Muscle of arm (tissue), 1 donor: ENCODE measurements at regions not wholly inside any gene's neighbourhood (a gene's known extent, or its start where the extent isn't known, plus 50 kb on each side); places are given as distances from the start of the nearest gene placed in this dataset.
"Not testable (repeated sequence)": the region's sequence is repeated elsewhere in the genome, so short reads cannot be mapped to it uniquely, and the experiment has no call there.

Source experiments
- DNase-seq: peaks from one replicate; pipeline ENCODE4 v3.0.0-alpha.2; 2013

DNA sequence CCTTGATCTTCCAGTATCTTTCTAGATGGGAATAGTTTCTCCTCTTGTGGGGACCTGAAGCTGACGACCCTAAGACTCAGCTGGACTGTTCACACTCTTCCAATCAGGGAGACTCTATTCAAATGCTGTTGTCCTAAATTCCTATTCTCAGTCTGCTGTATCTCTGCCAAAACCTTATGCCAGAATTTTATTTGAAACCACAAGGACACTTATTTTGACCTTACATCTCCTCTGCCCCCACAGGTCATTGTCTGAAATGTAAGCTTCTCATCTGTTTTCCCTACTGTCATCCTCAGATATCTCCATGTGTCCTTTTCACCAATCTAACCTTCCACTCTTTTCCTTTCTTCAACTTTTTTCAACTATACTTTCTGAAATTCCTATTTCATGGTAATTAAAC, 289.5 kb upstream of the SGK1 start:
- no peak for DNase-seq

- no peak for DNase-seq
Measured at GRCh38 chr6:134605034-134605433, 287.1 kb upstream of the SGK1 start.

DNA sequence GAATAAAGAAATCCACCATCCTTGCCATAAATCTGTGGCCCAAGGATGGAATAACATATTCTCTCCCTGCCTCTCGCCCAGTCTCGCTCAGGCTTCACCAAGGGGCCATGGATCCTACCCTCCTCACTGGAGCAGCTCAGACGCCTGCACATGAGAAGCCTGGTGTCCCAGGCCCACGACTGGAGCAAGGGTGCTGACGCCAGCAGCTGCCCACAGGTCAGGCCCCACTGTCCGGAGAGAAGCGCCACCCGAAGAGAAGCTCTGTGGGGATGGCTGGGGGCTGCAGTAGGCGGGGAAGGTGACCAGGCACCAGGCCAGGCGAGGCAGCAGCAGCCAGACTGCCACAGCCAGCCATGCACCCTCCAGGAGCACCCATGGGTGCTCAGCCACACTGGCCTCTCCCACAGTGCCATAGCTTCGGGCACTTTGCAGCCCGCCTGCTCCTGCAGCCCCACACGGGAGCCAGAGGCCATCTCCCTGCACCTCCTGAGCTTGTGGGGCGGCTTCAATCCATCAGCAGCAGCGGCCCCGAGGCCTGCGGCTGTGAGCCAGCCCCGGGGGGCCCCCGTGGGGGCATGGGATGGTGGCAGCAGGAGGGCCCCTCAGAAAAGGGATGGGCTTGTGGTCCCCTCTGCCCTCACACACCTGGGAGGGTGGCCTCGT, 286.2 kb upstream of the SGK1 start:
- DNase-seq = no peak

DNA sequence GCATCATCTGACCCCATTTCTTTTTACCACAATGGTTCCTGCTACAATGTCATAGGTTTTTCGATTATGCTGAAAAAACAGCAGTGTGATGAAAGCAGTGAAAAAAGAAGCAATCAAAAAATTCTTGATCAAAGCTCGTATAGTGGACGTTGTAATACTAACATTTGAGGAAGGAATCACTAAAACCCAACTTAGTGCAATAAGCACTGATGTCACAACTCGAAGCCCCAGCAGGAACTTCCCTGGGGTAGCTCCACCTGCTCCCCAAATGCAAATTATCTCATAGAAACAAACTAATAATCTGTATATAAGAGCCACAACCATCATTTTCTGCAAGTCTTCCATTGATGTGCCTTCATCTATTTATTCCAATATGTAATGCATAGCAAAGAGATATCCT, 285.6 kb upstream of the SGK1 start:
- no peak for DNase-seq

GRCh38 chr6:134602123-134602522, 284.2 kb upstream of the SGK1 start:
- DNase-seq = no peak

DNA sequence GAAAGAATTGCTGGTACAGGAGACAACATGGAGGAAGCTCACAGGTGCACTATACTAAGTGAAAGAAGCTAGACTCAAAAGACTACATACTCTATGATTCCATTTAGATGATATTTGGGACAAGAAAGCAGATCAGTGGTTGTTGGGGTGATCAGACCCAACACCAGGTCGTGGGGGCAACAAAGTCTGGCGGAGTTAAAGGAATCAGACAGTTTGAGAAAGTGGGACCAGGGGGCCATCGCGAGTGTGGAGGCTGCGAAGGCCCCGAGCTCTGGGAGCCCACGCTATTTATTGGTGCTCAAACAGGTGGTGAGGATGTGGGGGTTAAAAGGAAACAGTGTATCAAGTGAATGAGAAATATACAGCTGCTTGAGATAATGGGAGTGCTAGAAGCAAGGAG, 282.8 kb upstream of the SGK1 start:
- no peak for DNase-seq

DNA sequence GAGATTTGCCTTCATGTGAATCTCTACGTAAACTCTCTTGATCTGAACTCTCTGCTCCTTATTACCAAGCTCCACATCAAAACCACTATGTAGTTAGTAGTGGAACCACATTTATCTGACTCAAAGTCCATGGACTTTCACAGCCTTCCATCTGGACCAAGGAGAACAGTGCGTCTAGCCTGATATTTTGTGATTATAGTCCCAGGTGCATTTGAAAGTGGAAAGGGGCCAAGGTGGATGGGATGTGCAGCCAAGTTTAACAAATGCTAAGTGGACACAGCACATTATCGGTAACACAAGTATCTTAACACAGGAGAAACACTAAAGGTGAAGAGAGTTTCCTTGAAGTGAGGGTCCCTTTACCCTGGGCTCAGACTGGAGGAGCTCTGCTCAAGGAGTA, 281.2 kb upstream of the SGK1 start:
- no peak for DNase-seq

GRCh38 chr6:134596191-134596590, 278.3 kb upstream of the SGK1 start:
- DNase-seq = no peak

DNA sequence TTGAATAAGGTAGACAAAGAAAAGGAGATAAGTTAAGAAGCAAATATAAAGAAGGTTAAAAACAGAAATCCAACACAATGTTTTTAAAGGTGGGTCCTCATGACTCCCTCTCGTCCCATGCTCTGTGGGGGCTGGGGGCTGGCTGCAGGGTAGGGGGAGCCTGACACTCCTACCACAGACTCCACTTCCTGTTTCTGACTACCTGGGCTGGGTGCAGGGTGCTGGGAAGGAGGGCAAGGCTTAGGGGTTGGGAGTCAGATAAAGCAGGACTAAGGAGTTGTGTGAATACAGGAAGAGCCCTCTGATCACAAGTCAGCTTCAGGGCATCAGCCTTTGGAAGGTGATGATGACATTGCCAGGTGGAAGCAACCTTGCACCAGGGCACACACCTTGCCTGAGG, 277.0 kb upstream of the SGK1 start:
- no peak for DNase-seq

DNA sequence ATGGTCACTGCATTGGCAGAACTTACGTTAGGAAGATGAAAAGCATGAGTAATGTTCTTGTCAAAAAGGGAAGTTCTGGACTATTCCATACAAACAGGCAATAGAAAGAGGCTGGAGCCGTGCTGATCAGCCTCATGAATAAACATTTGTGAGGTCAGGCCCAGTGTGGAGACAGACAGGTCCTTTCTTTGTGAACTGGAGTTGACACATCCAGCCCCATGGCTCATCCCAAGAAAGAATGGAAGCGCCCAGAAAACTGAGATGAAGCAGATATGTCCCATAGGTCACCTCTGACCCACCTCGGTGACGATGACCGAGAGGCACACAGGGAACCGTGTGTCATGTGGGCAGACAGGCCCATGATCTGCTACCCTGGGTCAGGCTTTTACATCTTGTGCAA, 276.0 kb upstream of the SGK1 start:
- no peak for DNase-seq

GRCh38 chr6:134593442-134593841, 275.5 kb upstream of the SGK1 start:
- no peak for DNase-seq

DNA sequence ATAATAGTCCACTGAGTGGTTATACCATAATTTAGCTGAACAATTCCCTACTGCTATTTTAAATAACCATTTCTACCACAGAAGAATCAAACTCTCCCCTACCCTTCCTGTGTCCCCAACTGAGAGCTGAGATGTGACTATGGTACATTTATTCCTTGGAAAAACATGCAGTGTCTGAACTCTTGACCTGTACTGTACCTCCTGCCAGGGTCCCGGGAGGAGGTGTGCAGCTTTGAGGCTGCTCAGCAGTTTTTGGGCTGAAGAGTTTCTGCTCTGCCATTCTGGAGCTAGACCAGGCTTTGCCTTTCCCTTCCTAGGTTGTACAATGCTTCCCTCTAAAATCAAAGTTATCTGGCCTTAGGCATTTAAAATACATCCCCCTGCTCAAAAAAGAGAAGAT, 275.1 kb upstream of the SGK1 start:
- no peak for DNase-seq

- no peak for DNase-seq
Measured at GRCh38 chr6:134590449-134590848, 272.5 kb upstream of the SGK1 start.

DNA sequence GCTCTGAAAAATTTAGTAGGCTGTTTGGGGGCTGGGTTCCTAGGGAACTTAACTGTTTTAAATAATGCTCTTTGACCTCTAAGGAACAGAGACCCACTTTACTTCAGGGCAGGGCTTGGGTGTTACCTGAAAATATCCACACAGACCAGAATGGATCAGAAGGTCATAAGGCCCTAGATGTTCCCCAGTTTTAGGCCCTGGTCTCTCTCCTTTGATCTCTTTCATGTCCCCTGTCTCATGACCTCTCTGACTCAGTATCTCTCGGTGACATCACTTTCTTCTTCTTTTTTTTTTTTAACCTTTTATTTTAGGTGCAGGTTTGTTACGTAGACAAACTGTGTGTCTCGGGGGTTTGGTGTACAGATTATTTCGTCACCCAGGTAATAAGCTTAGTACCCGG, 272.1 kb upstream of the SGK1 start:
- no peak for DNase-seq

DNA sequence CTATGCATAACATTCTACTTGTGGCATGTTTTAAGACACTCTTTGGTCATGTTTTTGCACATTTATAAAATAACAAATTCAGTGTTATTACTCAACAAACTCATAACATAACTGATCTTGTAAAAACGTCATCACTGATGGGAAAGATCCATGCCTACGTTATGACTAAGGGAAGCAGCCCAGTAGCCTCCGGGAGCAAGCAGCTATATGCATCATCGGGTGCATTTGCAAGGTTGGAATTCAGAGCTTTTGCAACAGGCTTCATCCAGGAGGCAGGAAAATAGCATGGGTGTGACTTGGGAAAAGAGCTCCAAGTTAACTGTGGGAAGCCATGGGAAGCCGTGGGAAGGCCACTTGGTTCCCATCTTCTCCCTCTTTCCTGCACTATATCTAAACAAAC, 271.6 kb upstream of the SGK1 start:
- no peak for DNase-seq

DNA sequence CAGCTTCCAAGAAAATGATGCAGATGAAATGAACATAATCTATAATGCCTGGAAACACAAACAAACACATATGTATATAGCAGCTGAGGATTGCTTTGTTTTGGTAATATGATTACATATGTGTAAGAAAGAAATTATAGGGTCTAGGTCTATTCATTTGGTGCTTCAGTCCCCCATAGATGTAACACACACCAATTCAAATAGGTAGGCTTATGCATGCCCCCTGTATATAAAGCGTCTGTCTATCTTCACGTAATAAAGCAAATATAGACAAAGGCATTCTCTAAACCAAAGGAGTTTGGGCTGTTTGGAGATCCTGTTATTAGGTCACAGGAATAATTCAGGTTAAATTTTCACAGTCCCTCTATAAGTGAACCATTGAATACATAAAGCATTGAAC, 270.4 kb upstream of the SGK1 start:
- DNase-seq = no peak

DNA sequence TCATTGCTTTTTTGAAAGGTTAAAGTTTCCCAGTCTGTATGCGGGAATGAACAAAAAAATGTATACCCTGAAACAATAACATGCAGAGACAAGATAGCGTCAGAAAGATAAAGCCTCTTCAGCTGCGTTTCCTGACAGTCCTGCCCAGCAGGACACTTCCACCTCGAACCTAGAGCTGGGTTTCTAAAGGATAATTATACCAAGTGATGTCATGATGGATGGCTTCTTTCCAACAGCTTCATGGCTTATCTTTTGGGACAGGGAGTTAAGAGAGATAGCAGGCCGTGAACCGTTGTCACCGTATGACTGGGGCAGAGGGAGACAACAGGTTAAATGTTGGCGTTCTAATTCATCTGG, 267.6 kb upstream of the SGK1 start:
- DNase-seq = no peak

DNA sequence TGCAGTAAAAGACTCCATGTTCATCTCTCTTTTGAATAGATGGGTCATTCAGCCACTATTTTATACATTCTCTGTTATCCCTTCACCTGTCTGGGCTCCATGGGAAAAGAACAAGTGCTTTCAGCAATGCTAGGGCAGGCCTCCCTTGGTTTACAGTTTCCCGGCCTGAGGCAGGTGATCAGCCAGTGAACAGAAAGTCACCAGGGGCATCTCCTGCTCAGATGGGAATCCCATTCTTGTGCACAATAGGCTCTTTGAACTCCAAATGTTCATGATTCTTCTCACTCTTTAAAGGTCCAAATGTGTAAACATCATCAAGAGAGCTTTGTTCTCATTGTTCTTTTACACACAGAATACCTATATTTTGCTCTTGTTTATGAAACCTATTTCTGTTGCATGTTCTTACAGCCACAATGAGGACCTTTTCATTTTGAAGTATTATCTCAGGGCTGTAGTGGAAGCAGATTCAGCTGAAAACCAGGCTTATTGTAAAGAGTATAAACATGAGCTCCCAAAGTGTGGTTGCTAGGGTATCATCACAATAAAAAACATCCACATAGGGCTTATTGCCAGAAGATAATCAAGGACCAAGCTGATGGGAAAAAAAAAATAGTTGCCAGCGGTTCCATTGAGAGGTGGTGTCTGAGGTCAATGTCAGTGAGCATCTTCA, 267.1 kb upstream of the SGK1 start:
- no peak for DNase-seq

DNA sequence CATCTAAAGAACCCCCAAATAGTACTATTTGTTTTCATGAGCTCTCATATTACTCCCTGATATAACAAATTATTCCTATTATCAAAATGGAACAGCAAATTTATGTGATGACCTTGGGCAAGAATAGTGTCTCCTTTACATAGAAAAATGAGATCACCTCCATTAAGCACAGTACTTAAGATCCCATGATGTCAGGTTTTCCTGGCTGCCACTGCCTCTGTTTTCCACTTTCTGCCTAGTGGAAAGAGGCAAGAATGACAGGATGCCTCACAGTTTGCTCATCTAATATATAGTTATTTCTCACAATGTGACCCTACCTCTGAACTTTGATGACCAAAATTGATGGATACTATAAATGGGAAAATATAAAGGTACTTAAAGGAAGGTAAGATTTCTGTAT, 260.1 kb upstream of the SGK1 start:
- DNase-seq = no peak

DNA sequence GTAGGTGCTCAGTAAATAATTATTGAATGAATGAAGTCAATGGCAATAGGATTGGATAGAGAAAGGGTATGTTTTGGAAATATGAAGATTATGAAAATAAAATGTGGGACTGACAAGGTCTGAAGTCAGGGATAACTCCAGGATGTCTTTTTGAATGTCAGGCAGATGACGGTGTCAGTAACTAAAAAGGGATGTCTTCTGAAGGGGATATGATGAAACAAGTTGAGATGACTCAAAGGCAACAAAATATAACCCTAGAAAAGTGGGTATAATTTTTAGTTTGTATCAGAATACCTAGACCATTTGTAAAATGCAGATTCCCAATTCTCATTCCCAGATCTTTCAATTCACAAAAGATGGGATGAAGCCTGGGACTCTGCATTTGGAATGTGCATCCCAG, 257.3 kb upstream of the SGK1 start:
- no peak for DNase-seq

DNA sequence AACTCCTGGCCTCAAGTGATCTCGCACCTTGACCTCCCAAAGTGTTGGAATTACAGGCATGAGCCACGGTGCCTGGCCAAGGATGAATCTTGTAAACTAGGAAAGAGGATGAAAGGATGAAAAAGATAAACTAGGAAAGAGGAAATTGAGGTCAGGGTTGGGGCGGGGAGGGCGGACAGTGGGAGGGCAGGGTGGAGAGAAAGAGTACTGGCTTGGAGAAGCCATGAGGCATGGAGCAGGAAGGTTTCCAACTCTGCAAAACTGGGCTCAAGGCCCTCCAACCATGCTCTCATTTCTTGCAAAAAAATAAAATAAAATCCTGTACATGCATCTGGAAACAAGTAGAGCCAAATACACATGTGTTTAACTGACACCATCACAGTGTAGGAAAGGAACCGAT, 256.6 kb upstream of the SGK1 start:
- DNase-seq = no peak

- not testable (repeated sequence) for DNase-seq
Measured at GRCh38 chr6:134569996-134570395, 252.1 kb upstream of the SGK1 start.

DNA sequence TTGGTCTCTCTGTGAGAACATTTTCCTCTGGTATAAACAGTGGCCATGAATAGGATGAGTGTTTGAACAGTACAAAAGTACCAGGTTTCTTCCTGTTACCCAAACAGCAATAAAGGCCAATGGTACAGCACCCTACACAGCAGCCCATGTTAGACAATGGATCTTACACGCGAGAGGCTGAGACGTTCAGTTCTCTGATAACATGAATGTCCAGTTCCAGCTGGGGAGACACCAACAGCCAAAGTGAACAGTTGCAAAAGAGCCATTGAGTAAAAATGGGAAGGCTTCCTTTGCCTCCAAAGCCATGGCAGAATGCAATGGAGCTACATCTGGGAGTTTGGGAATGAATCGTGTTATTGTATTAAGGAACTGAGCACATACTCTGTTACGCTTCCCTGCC, 246.8 kb upstream of the SGK1 start:
- DNase-seq = no peak

- DNase-seq = no peak
Measured at GRCh38 chr6:134560019-134560418, 242.1 kb upstream of the SGK1 start.
